Mammary epithelial cell (primary cell): ENCODE measurements at regions not wholly inside any gene's neighbourhood (a gene's known extent, or its start where the extent isn't known, plus 50 kb on each side); places are given as distances from the start of the nearest gene placed in this dataset.

Source experiments
- EZH2 ChIP-seq: IDR thresholded peaks from 2 replicates; pipeline ENCODE4 v1.6.1; 2012; ENCODE audit warnings: low read length, inconsistent platforms, borderline replicate concordance
- TF ChIP-seq, protein P1 (sequence below), 2 donors: IDR thresholded peaks in 1 of 2; conservative IDR thresholded peaks in 1 of 2; 2 replicates each; pipeline ENCODE4 v1.5.1; 2011 to 2012; ENCODE audit warnings: inconsistent platforms in 2 of 2, low read length in 2 of 2, mild to moderate bottlenecking in 2 of 2, control low read depth in 1 of 2, low read depth in 1 of 2; ENCODE audit not compliant: insufficient read depth in 1 of 2; ENCODE audit errors: extremely low read depth in 1 of 2

DNA sequence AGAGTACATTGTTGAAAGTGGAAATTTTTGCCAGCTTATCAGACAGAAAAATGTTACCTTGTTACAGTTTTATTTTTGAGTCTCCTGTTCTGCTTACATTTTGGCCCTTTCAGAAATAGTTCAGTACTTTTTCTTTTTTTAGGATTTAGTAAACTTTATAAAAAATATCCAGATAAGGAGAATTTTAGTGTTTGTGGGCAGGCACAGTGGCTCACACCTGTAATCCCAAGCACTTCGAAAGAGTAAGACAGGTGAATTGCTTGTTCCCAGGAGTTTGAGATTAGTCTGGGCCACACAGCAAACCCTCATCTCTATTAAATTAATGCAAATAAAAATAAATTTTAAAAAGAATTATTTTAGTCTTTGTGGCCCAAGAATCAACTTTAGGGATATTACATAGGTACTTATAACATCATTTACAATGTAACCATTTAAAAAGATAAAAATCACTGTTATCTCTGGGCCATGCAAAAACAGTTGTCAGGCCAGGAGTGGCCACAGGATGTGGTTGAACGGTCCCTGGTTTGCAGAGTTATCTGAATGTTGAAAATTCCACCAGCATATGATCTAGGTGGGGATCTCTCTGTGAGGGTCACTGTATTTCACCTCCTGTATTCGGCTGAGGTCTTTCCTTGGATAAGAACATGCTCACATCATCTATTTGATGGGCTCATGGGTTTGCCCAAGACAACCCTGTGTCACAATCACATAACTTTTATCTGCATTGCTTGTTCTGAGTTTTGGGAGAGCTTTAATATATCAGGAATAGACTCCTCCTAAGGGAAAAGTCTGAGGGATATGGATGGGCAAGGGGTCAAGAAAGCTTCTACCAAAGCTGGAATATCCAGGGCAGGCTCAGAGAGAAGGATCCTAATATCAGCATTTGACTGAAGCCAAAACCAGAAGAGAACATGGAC, 91.5 kb downstream of the GGTLC2 start:
- TF ChIP-seq, protein P1, sequence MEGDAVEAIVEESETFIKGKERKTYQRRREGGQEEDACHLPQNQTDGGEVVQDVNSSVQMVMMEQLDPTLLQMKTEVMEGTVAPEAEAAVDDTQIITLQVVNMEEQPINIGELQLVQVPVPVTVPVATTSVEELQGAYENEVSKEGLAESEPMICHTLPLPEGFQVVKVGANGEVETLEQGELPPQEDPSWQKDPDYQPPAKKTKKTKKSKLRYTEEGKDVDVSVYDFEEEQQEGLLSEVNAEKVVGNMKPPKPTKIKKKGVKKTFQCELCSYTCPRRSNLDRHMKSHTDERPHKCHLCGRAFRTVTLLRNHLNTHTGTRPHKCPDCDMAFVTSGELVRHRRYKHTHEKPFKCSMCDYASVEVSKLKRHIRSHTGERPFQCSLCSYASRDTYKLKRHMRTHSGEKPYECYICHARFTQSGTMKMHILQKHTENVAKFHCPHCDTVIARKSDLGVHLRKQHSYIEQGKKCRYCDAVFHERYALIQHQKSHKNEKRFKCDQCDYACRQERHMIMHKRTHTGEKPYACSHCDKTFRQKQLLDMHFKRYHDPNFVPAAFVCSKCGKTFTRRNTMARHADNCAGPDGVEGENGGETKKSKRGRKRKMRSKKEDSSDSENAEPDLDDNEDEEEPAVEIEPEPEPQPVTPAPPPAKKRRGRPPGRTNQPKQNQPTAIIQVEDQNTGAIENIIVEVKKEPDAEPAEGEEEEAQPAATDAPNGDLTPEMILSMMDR (conservative IDR thresholded peaks at IDR 0.05 in 1 of 2, IDR thresholded peaks at IDR 0.05 in 1 of 2; ENCODE audit: extremely low read depth in 1 of 2, insufficient read depth in 1 of 2, low read depth in 1 of 2, low read length in 2 of 2): no peak
- no peak for TF ChIP-seq EZH2
